D721Med (cell line): ENCODE measurements at regions not wholly inside any gene's neighbourhood (a gene's known extent, or its start where the extent isn't known, plus 50 kb on each side); places are given as distances from the start of the nearest gene placed in this dataset.
"Not testable (repeated sequence)": the region's sequence is repeated elsewhere in the genome, so short reads cannot be mapped to it uniquely, and the experiment has no call there.

Experiments used
- DNase-seq: peaks from one replicate; pipeline ENCODE4 v3.0.0; 2011; ENCODE audit warnings: low spot score; ENCODE audit not compliant: insufficient read length
- FAIRE-seq: peaks from 2 replicates; lab custom pipeline; 2011; peaks lifted over from hg19 to GRCh38; lab: Jason Lieb, UNC

- not testable (repeated sequence) for DNase-seq, FAIRE-seq
Measured at GRCh38 chr2:87414795-87415570, 332.9 kb upstream of the PLGLB2 start.

GRCh38 chr2:87415586-87416265, 332.2 kb upstream of the PLGLB2 start:
- FAIRE-seq = not testable (repeated sequence)

GRCh38 chr2:87416266-87416592, 331.7 kb upstream of the PLGLB2 start:
- DNase-seq, FAIRE-seq: not testable (repeated sequence)

More at GRCh38 chr2:87415586-87416265, 332.2 kb upstream of the PLGLB2 start:
- DNase-seq = not testable (repeated sequence)

- not testable (repeated sequence) for DNase-seq, FAIRE-seq
Measured at GRCh38 chr2:87417147-87417546, 330.7 kb upstream of the PLGLB2 start.

- not testable (repeated sequence) for DNase-seq, FAIRE-seq
Measured at GRCh38 chr2:87417742-87418567, 329.9 kb upstream of the PLGLB2 start.

- not testable (repeated sequence) for DNase-seq, FAIRE-seq
Measured at GRCh38 chr2:87418823-87419822, 328.8 kb upstream of the PLGLB2 start.

- not testable (repeated sequence) for DNase-seq, FAIRE-seq
Measured at GRCh38 chr2:87419980-87420379, 327.9 kb upstream of the PLGLB2 start.

- DNase-seq, FAIRE-seq: not testable (repeated sequence)
Measured at GRCh38 chr2:87420954-87421353, 326.9 kb upstream of the PLGLB2 start.

GRCh38 chr2:87423796-87424762, 323.8 kb upstream of the PLGLB2 start:
- not testable (repeated sequence) for FAIRE-seq, DNase-seq

GRCh38 chr2:87424763-87425154, 323.1 kb upstream of the PLGLB2 start:
- FAIRE-seq, DNase-seq: not testable (repeated sequence)

GRCh38 chr2:87425191-87425590, 322.7 kb upstream of the PLGLB2 start:
- not testable (repeated sequence) for DNase-seq, FAIRE-seq

- not testable (repeated sequence) for FAIRE-seq
Measured at GRCh38 chr2:87425717-87426116, 322.2 kb upstream of the PLGLB2 start.

GRCh38 chr2:87428452-87429130, 319.3 kb upstream of the PLGLB2 start:
- not testable (repeated sequence) for FAIRE-seq, DNase-seq

More at GRCh38 chr2:87425717-87426116, 322.2 kb upstream of the PLGLB2 start:
- DNase-seq = not testable (repeated sequence)

GRCh38 chr2:87429206-87429930, 318.5 kb upstream of the PLGLB2 start:
- FAIRE-seq = not testable (repeated sequence)

GRCh38 chr2:87429931-87430275, 318.0 kb upstream of the PLGLB2 start:
- DNase-seq, FAIRE-seq: not testable (repeated sequence)

More at GRCh38 chr2:87429206-87429930, 318.5 kb upstream of the PLGLB2 start:
- not testable (repeated sequence) for DNase-seq

GRCh38 chr2:87431051-87431450, 316.8 kb upstream of the PLGLB2 start:
- not testable (repeated sequence) for DNase-seq, FAIRE-seq
